ENCODE measurements at regions not wholly inside any gene's neighbourhood (a gene's known extent, or its start where the extent isn't known, plus 50 kb on each side); places are given as distances from the start of the nearest gene placed in this dataset.
"Not testable (repeated sequence)": the region's sequence is repeated elsewhere in the genome, so short reads cannot be mapped to it uniquely, and the experiment has no call there.

- no peak for DNase-seq (ENCODE audit: low read depth in 2 of 2)
Observed at GRCh38 chr2:145935016-145935415, 1415.1 kb upstream of the ZEB2 start.

GRCh38 chr2:145931781-145932395, 1412.0 kb upstream of the ZEB2 start:
- DNase-seq (ENCODE audit: low read depth in 2 of 2), result no peak

GRCh38 chr2:145930318-145930717, 1410.4 kb upstream of the ZEB2 start:
- DNase-seq (ENCODE audit: low read depth in 2 of 2), result no peak

GRCh38 chr2:145927131-145927950, 1407.4 kb upstream of the ZEB2 start:
- no peak for DNase-seq (ENCODE audit: low read depth in 2 of 2)

- no peak for DNase-seq (ENCODE audit: low read depth in 2 of 2)
Observed at GRCh38 chr2:145925591-145925990, 1405.7 kb upstream of the ZEB2 start.

- DNase-seq (ENCODE audit: low read depth in 2 of 2), result no peak
Observed at GRCh38 chr2:145919477-145919876, 1399.6 kb upstream of the ZEB2 start.

GRCh38 chr2:145918951-145919350, 1399.0 kb upstream of the ZEB2 start:
- no peak for DNase-seq (ENCODE audit: low read depth in 2 of 2)

- DNase-seq (ENCODE audit: low read depth in 2 of 2), result no peak
Observed at GRCh38 chr2:145916799-145917198, 1396.9 kb upstream of the ZEB2 start.

- no peak for DNase-seq (ENCODE audit: low read depth in 2 of 2)
Observed at GRCh38 chr2:145914716-145915115, 1394.8 kb upstream of the ZEB2 start.

GRCh38 chr2:145910416-145910815, 1390.5 kb upstream of the ZEB2 start:
- DNase-seq (ENCODE audit: low read depth in 2 of 2), result no peak

- no peak for DNase-seq (ENCODE audit: low read depth in 2 of 2)
Observed at GRCh38 chr2:145909766-145910165, 1389.8 kb upstream of the ZEB2 start.

GRCh38 chr2:145909175-145909755, 1389.3 kb upstream of the ZEB2 start:
- no peak for DNase-seq (ENCODE audit: low read depth in 2 of 2)

- DNase-seq (ENCODE audit: low read depth in 2 of 2), result peak in 1 of 2 donors; percentile 1
Observed at GRCh38 chr2:145906354-145906753, 1386.4 kb upstream of the ZEB2 start.

- no peak for DNase-seq (ENCODE audit: low read depth in 2 of 2)
Observed at GRCh38 chr2:145905371-145905770, 1385.5 kb upstream of the ZEB2 start.

- no peak for DNase-seq (ENCODE audit: low read depth in 2 of 2)
Observed at GRCh38 chr2:145897151-145897550, 1377.2 kb upstream of the ZEB2 start.

- no peak for DNase-seq (ENCODE audit: low read depth in 2 of 2)
Observed at GRCh38 chr2:145887915-145888314, 1368.0 kb upstream of the ZEB2 start.

GRCh38 chr2:145880997-145881396, 1361.1 kb upstream of the ZEB2 start:
- not testable (repeated sequence) for DNase-seq (ENCODE audit: low read depth in 2 of 2)

- no peak for DNase-seq (ENCODE audit: low read depth in 2 of 2)
Observed at GRCh38 chr2:145875016-145875415, 1355.1 kb upstream of the ZEB2 start.

GRCh38 chr2:145874466-145874865, 1354.5 kb upstream of the ZEB2 start:
- peak in 1 of 2 donors; percentile 12 for DNase-seq (ENCODE audit: low read depth in 2 of 2)

GRCh38 chr2:145864501-145864900, 1344.6 kb upstream of the ZEB2 start:
- DNase-seq (ENCODE audit: low read depth in 2 of 2), result no peak

GRCh38 chr2:145861940-145862339, 1342.0 kb upstream of the ZEB2 start:
- no peak for DNase-seq (ENCODE audit: low read depth in 2 of 2)

GRCh38 chr2:145860083-145860482, 1340.2 kb upstream of the ZEB2 start:
- DNase-seq (ENCODE audit: low read depth in 2 of 2), result no peak

- no peak for DNase-seq (ENCODE audit: low read depth in 2 of 2)
Observed at GRCh38 chr2:145855142-145855541, 1335.2 kb upstream of the ZEB2 start.

Data from dermis microvascular lymphatic vessel endothelial cell (primary cell).